Right lobe of liver (tissue), 6 donors: ENCODE measurements at regions not wholly inside any gene's neighbourhood (a gene's known extent, or its start where the extent isn't known, plus 50 kb on each side); places are given as distances from the start of the nearest gene placed in this dataset.

Experiments used
- ATAC-seq, 4 donors: fragments of 200-7000 bp; cut with Tn5 transposase; one replicate each; pipeline ENCODE4 v1.9.1; 2020; ENCODE audit warnings: mild to moderate bottlenecking in 4 of 4, moderate library complexity in 4 of 4
- DNase-seq, 3 donors: peaks; one replicate each; pipeline ENCODE4 v3.0.0-alpha.2; 2020
- H3K27ac ChIP-seq, 3 donors: fragments of 200-600 bp; one replicate each; pipeline ENCODE4 v1.8.0; 2022
- H3K27me3 ChIP-seq, 2 donors: fragments of 200-600 bp; one replicate each; pipeline ENCODE4 v1.8.0; 2022
- H3K36me3 ChIP-seq, 4 donors: fragments of 200-600 bp; sonication (generic) in 1 of 4; one replicate each; pipeline versions ENCODE4 v1.5.1 to v1.8.0; 2017 to 2022; ENCODE audit warnings: control low read depth in 1 of 4
- H3K4me1 ChIP-seq, 4 donors: fragments of 200-600 bp; sonication (generic) in 1 of 4; one replicate each; pipeline versions ENCODE4 v1.5.1 to v1.8.0; 2017 to 2022; ENCODE audit warnings: control low read depth in 1 of 4
- H3K4me3 ChIP-seq, 3 donors: fragments of 200-600 bp; one replicate each; pipeline ENCODE4 v1.8.0; 2022
- H3K9me3 ChIP-seq, 4 donors: fragments of 200-600 bp; sonication (generic) in 1 of 4; one replicate each; pipeline versions ENCODE4 v1.5.1 to v1.8.0; 2017 to 2022; ENCODE audit warnings: control low read depth in 1 of 4
- POLR2A ChIP-seq: fragments of 450-650 bp; IDR thresholded peaks from one replicate; pipeline ENCODE4 v1.6.1; 2017; ENCODE audit warnings: antibody characterized with exemption, mild to moderate bottlenecking
- WGBS: methylation state at CpG from one replicate; pipeline ENCODE4 v1.1.6; 2018; ENCODE audit warnings: low coverage, low lambda C conversion rate; ENCODE audit not compliant: insufficient coverage; ENCODE audit errors: missing lambda C conversion rate; 5-methylcytosine and 5-hydroxymethylcytosine counted together
- intact Hi-C, 2 donors: fragments of 100-400 bp; cut with DNase I; formaldehyde crosslinking; loops; one replicate each; pipeline versions ENCODE4 v1.11.2 to v1.14.1; 2022
- TF ChIP-seq, protein P1 (sequence below), 4 donors: fragments of 200-600 bp in 3 of 4; fragments of 450-650 bp in 1 of 4; IDR thresholded peaks; one replicate each; pipeline versions ENCODE4 v1.5.1 to v1.8.0; 2016 to 2022; ENCODE audit warnings: antibody characterized with exemption in 4 of 4, mild to moderate bottlenecking in 2 of 4
- donor health status: DM: no; HTN: yes; CAD: no.
- donor health status: DM: no; HTN: no; CAD: no.
- donor health status: DM: no; HTN: no; CAD: no.
- donor health status: DM: no; HTN: yes; CAD: no.
- donor health status: DM: no; HTN: yes; CAD: no.

DNA sequence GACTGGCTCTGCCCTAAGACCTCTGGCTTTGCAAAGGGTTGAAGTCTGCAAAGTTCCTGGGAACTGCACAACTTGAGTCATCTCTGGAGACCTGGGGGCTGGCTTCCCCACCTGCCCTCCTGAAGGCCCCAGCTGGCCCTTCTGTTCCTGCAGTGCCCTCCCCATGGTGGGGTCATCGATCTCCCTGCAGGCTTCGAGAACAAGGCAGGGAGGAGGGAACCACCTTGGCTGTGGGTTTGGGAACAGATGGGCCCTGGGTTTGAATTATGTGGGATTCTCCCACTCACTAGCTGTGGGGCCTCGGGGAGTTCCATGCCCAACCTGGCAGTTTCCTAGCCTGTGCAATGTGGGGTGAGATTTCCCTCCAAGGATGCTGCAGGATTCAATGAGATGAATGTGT lies 310.2 kb downstream of the PTPRU start:
- Histone ChIP-seq H3K36me3 (no peaks in the 10 kb centered on the region), H3K27me3 (no peaks in the 10 kb centered on the region), H3K4me3 (no peak overlapping the region), H3K4me1 (no peaks in the 10 kb centered on the region), H3K27ac (no peak overlapping the region), H3K9me3 (no peaks in the 10 kb centered on the region)
- DNase-seq: no peak
- ATAC-seq: no peak
- intact Hi-C loops: no loop called here
- WGBS: 40% methylated on average over 3 of the region's 3 CpGs
- TF ChIP-seq, protein P1, sequence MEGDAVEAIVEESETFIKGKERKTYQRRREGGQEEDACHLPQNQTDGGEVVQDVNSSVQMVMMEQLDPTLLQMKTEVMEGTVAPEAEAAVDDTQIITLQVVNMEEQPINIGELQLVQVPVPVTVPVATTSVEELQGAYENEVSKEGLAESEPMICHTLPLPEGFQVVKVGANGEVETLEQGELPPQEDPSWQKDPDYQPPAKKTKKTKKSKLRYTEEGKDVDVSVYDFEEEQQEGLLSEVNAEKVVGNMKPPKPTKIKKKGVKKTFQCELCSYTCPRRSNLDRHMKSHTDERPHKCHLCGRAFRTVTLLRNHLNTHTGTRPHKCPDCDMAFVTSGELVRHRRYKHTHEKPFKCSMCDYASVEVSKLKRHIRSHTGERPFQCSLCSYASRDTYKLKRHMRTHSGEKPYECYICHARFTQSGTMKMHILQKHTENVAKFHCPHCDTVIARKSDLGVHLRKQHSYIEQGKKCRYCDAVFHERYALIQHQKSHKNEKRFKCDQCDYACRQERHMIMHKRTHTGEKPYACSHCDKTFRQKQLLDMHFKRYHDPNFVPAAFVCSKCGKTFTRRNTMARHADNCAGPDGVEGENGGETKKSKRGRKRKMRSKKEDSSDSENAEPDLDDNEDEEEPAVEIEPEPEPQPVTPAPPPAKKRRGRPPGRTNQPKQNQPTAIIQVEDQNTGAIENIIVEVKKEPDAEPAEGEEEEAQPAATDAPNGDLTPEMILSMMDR (IDR thresholded peaks at IDR 0.05): no peak
- TF ChIP-seq POLR2A: no peak

DNA sequence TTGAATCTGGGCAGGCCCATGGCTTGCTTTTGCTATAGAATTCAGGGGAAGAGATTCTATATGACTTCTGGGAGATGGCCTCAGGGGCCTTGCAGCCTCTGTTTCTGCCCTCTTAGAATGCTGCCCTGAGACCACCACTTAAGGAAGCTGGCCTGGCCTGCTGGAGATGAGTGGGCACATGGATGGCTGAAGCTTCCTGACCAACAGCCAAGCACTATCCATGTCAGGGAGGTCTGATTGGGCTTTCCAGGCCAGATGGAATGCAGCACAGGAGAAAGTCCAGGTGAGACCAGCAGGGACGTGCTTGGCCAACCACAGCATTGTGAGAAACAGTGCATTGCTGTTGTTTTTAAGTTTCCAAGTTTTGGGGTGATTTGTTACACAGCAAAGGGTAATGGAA lies 308.1 kb downstream of the PTPRU start:
- no peak for DNase-seq
- Histone ChIP-seq H3K4me3 (no peak overlapping the region), H3K9me3 (no peaks in the 10 kb centered on the region), H3K27ac (no peak overlapping the region), H3K27me3 (no peaks in the 10 kb centered on the region), H3K36me3 (no peaks in the 10 kb centered on the region), H3K4me1 (no peaks in the 10 kb centered on the region)
- no peak for TF ChIP-seq POLR2A
- TF ChIP-seq, protein P1 (IDR thresholded peaks at IDR 0.05): no peak
- no peak for ATAC-seq
- intact Hi-C loops: no loop called here
- 67% methylated on average over 1 of the region's 1 CpG for WGBS

DNA sequence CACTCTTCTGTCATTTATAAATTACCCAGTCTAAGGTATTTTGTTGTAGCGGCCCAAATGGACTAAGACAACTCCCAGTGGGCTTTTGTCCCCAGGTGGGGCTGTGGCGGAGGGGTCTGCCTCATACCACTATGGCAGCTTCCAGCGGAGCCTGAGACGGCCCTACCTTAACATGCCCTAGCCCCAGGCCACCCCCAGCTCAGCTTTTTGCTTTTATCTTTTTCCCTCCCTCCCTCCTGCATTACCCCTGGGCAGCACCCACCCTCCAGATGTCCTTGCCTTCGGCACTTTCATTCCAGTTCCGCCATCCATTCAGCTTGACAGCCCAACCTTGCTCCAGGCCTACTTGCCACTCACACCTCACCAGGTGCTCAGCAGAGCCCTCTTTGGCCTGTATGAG lies 307.3 kb downstream of the PTPRU start:
- Histone ChIP-seq H3K9me3 (no peaks in the 10 kb centered on the region), H3K4me1 (no peaks in the 10 kb centered on the region), H3K4me3 (no peak overlapping the region), H3K27ac (no peak overlapping the region), H3K36me3 (no peaks in the 10 kb centered on the region), H3K27me3 (no peaks in the 10 kb centered on the region)
- intact Hi-C loops: no loop called here
- TF ChIP-seq, protein P1 (IDR thresholded peaks at IDR 0.05): no peak
- TF ChIP-seq POLR2A: no peak
- 75% methylated on average over 5 of the region's 6 CpGs for WGBS
- DNase-seq (no peak), ATAC-seq (no peak)

GRCh38 chr1:29542548-29542947 lies 306.2 kb downstream of the PTPRU start:
- DNase-seq (no peak), ATAC-seq (no peak)
- no peaks in the 10 kb centered on the region for H3K4me1 ChIP-seq
- no peak overlapping the region for H3K27ac ChIP-seq
- no peak overlapping the region for H3K4me3 ChIP-seq
- TF ChIP-seq, protein P1 (IDR thresholded peaks at IDR 0.05): no peak
- no peak for TF ChIP-seq POLR2A
- intact Hi-C loops: no loop called here
- H3K9me3 ChIP-seq: no peaks in the 10 kb centered on the region
- H3K36me3 ChIP-seq: no peaks in the 10 kb centered on the region
- WGBS: 0% methylated on average over 1 of the region's 8 CpGs
- no peaks in the 10 kb centered on the region for H3K27me3 ChIP-seq

DNA sequence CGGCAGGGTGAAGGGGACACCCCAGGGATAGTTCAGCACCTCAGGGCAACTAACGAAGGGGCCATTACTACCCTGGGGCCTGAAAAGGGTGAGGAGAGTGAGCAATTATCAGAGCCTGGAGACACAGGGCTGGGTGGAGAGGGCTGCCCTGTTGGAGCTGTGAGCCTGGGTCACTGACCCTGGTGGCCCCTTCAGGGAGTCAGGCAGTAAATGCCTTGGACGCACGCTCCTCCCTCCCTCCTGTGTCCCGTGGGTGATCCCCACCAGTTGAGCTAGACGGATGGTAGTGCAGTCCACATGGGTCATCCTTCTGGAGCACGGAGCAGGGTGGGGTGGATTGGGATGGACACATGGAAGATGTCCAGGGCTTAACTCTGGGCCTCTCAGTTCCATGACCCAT lies 305.3 kb downstream of the PTPRU start:
- Histone ChIP-seq H3K36me3 (no peaks in the 10 kb centered on the region), H3K9me3 (no peaks in the 10 kb centered on the region), H3K4me3 (no peak overlapping the region), H3K4me1 (no peaks in the 10 kb centered on the region), H3K27ac (no peak overlapping the region), H3K27me3 (no peaks in the 10 kb centered on the region)
- intact Hi-C loops: no loop called here
- TF ChIP-seq, protein P1 (IDR thresholded peaks at IDR 0.05): no peak
- TF ChIP-seq POLR2A: no peak
- ATAC-seq: no peak
- DNase-seq: no peak
- no CpG with 5 or more reads among the region's 7 CpGs for whole genome bisulfite sequencing
